CD14-positive monocyte (primary cell): ENCODE measurements at regions not wholly inside any gene's neighbourhood (a gene's known extent, or its start where the extent isn't known, plus 50 kb on each side); places are given as distances from the start of the nearest gene placed in this dataset.

Source experiments
- DNase-seq, 3 donors: peaks; one replicate each; pipeline ENCODE4 v3.0.0-alpha.2; 2011 to 2022
- H2AFZ ChIP-seq: 2 replicates; pipeline ENCODE4 v1.6.0; 2012; ENCODE audit warnings: mild to moderate bottlenecking, low read depth, low read length, inconsistent platforms; ENCODE audit not compliant: insufficient read depth, poor library complexity, severe bottlenecking
- H3K27ac ChIP-seq, 2 donors: 1 replicate in 1 of 2; 2 replicates in 1 of 2; pipeline ENCODE4 v1.5.1; 2012 to 2013; ENCODE audit warnings: low read length in 2 of 2, control low read depth in 1 of 2, inconsistent platforms in 1 of 2, low read depth in 1 of 2, mild to moderate bottlenecking in 1 of 2
- H3K27me3 ChIP-seq, 2 donors: one replicate each; pipeline versions ENCODE4 v1.6.0 to v1.6.1; 2011 to 2013; ENCODE audit warnings: low read length in 2 of 2; ENCODE audit not compliant: control insufficient read depth in 2 of 2, insufficient read depth in 2 of 2
- H3K36me3 ChIP-seq, 2 donors: replicated peaks in 1 of 2; 1 replicate in 1 of 2; 2 replicates in 1 of 2; pipeline versions ENCODE4 v1.5.1 to v1.6.1; 2012 to 2013; ENCODE audit warnings: low read length in 2 of 2, control low read depth in 1 of 2, inconsistent platforms in 1 of 2, mild to moderate bottlenecking in 1 of 2; ENCODE audit not compliant: insufficient read depth in 2 of 2, control insufficient read depth in 1 of 2
- H3K4me1 ChIP-seq, 2 donors: 1 replicate in 1 of 2; 2 replicates in 1 of 2; pipeline versions ENCODE4 v1.5.1 to v1.6.1; 2012 to 2013; ENCODE audit warnings: low read length in 2 of 2, control low read depth in 1 of 2, inconsistent platforms in 1 of 2, mild to moderate bottlenecking in 1 of 2, moderate library complexity in 1 of 2; ENCODE audit not compliant: insufficient read depth in 2 of 2, control insufficient read depth in 1 of 2
- H3K4me2 ChIP-seq: replicated peaks from 2 replicates; pipeline ENCODE3; 2012; ENCODE audit warnings: low read length, moderate library complexity, mild to moderate bottlenecking; ENCODE audit not compliant: poor library complexity, severe bottlenecking; ENCODE audit errors: extremely low read depth
- H3K4me3 ChIP-seq, 3 experiments: fragments of 200-600 bp in 1 of 3; sonication (generic) in 1 of 3; replicated peaks in 1 of 3; 1 replicate in 2 of 3; 2 replicates in 1 of 3; pipeline ENCODE4 v1.5.1; 2011 to 2013; ENCODE audit warnings: low read length in 3 of 3, mild to moderate bottlenecking in 3 of 3, control low read depth in 2 of 3, low read depth in 2 of 3, inconsistent platforms in 1 of 3, moderate library complexity in 1 of 3
- H3K79me2 ChIP-seq: 2 replicates; pipeline ENCODE4 v1.6.0; 2012; ENCODE audit warnings: mild to moderate bottlenecking, control low read depth, inconsistent platforms, low read length, moderate library complexity; ENCODE audit not compliant: insufficient read depth
- H3K9ac ChIP-seq: 2 replicates; pipeline ENCODE4 v1.6.0; 2017; ENCODE audit warnings: low read length, mild to moderate bottlenecking; ENCODE audit not compliant: insufficient read depth, poor library complexity, severe bottlenecking
- H3K9me3 ChIP-seq, 2 donors: replicated peaks in 1 of 2; 1 replicate in 1 of 2; 2 replicates in 1 of 2; pipeline versions ENCODE4 v1.5.1 to v1.6.1; 2012 to 2013; ENCODE audit warnings: low read length in 2 of 2, control low read depth in 1 of 2; ENCODE audit not compliant: control insufficient read depth in 1 of 2, insufficient read depth in 1 of 2
- H4K20me1 ChIP-seq: 2 replicates; pipeline ENCODE4 v1.6.0; 2012; ENCODE audit warnings: mild to moderate bottlenecking, low read length, control low read depth, moderate library complexity; ENCODE audit not compliant: insufficient read depth
- H3K27ac Mint-ChIP-seq, 7 donors: one replicate each; pipeline ENCODE4 v1.8.0; 2020; ENCODE audit warnings: mild to moderate bottlenecking in 7 of 7, mixed read lengths in 7 of 7, moderate library complexity in 6 of 7, inconsistent platforms in 2 of 7
- H3K27me3 Mint-ChIP-seq, 3 donors: one replicate each; pipeline ENCODE4 v1.8.0; 2021 to 2022; ENCODE audit warnings: low read depth in 3 of 3, mild to moderate bottlenecking in 3 of 3, mixed read lengths in 3 of 3, moderate library complexity in 3 of 3, inconsistent platforms in 1 of 3
- H3K36me3 Mint-ChIP-seq, 2 donors: one replicate each; pipeline ENCODE4 v1.8.0; 2020; ENCODE audit warnings: mixed read lengths in 2 of 2, inconsistent platforms in 1 of 2, mild to moderate bottlenecking in 1 of 2
- H3K4me1 Mint-ChIP-seq: one replicate; pipeline ENCODE4 v1.8.0; 2020; ENCODE audit warnings: mild to moderate bottlenecking, mixed read lengths
- H3K4me3 Mint-ChIP-seq, 2 donors: one replicate each; pipeline ENCODE4 v1.8.0; 2020; ENCODE audit warnings: mild to moderate bottlenecking in 2 of 2, mixed read lengths in 2 of 2, moderate library complexity in 1 of 2
- H3K9me3 Mint-ChIP-seq, 7 donors: one replicate each; pipeline ENCODE4 v1.8.0; 2020 to 2022; ENCODE audit warnings: mixed read lengths in 7 of 7, mild to moderate bottlenecking in 6 of 7, moderate library complexity in 6 of 7, inconsistent platforms in 2 of 7
- WGBS: methylation state at CpG from one replicate; pipeline ENCODE4 v1.1.5; 2013; ENCODE audit warnings: missing lambda C conversion rate; ENCODE audit not compliant: insufficient coverage; 5-methylcytosine and 5-hydroxymethylcytosine counted together
- intact Hi-C, 2 donors: fragments of 100-400 bp; cut with micrococcal nuclease; formaldehyde crosslinking; loops; one replicate each; pipeline versions ENCODE4 v1.15.0 to v1.15.1; 2023
- TF ChIP-seq, protein P1 (sequence below): fragments of 200-600 bp; IDR thresholded peaks from one replicate; pipeline ENCODE4 v1.8.0; 2022; ENCODE audit warnings: antibody characterized with exemption, mild to moderate bottlenecking

DNA sequence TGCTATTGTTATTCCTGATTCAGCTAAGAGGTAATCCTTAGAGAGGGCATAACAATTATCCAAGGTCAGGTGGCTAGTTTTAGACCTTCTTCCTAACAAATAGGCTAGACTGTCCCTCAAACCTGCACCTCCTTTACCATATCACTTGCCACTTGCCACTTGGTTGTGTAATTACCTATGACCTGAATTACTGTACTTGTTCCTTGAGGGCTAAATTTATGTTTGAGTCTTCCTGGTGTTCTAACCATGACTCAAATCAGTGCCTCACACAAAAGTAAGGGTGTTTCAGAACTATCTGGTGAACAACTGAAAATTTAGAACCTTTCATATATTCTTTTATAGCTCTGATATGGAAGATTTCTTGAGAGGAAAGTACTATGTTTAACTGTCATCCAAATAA is 365.8 kb upstream of the SEMA6D start:
- no peak overlapping the region for H3K27ac Mint-ChIP-seq

GRCh38 chr15:47352217-47352616 is 365.1 kb upstream of the SEMA6D start:
- H3K4me1 Mint-ChIP-seq, result no peaks in the 10 kb centered on the region
- H3K9ac ChIP-seq, result no peak overlapping the region
- H3K4me3 Mint-ChIP-seq, result no peak overlapping the region
- no peaks in the 10 kb centered on the region for H3K36me3 Mint-ChIP-seq
- H3K36me3 ChIP-seq, result no peaks in the 10 kb centered on the region
- H3K4me3 ChIP-seq, result no peak overlapping the region
- H3K79me2 ChIP-seq, result no peaks in the 10 kb centered on the region
- no peak overlapping the region for H3K4me2 ChIP-seq
- no peaks in the 10 kb centered on the region for H3K9me3 ChIP-seq
- no CpG with 5 or more reads among the region's 3 CpGs for WGBS
- peaks cover 0 to 5% (median 3%) of the 10 kb centered on the region in 7 donors for H3K9me3 Mint-ChIP-seq
- TF ChIP-seq, protein P1, sequence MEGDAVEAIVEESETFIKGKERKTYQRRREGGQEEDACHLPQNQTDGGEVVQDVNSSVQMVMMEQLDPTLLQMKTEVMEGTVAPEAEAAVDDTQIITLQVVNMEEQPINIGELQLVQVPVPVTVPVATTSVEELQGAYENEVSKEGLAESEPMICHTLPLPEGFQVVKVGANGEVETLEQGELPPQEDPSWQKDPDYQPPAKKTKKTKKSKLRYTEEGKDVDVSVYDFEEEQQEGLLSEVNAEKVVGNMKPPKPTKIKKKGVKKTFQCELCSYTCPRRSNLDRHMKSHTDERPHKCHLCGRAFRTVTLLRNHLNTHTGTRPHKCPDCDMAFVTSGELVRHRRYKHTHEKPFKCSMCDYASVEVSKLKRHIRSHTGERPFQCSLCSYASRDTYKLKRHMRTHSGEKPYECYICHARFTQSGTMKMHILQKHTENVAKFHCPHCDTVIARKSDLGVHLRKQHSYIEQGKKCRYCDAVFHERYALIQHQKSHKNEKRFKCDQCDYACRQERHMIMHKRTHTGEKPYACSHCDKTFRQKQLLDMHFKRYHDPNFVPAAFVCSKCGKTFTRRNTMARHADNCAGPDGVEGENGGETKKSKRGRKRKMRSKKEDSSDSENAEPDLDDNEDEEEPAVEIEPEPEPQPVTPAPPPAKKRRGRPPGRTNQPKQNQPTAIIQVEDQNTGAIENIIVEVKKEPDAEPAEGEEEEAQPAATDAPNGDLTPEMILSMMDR, result no peak
- no peak overlapping the region for H3K27ac Mint-ChIP-seq
- H3K27me3 ChIP-seq, result no peaks in the 10 kb centered on the region
- H2AFZ ChIP-seq, result no peak overlapping the region
- no peaks in the 10 kb centered on the region for H3K4me1 ChIP-seq
- H3K27me3 Mint-ChIP-seq, result no peaks in the 10 kb centered on the region
- no peak for DNase-seq
- no peak overlapping the region for H3K27ac ChIP-seq
- H4K20me1 ChIP-seq, result no peaks in the 10 kb centered on the region
- intact Hi-C loops, result no loop called here

More for the DNA sequence above, 365.8 kb upstream of the SEMA6D start:
- H3K27me3 ChIP-seq, result no peaks in the 10 kb centered on the region
- no peaks in the 10 kb centered on the region for H3K4me1 ChIP-seq
- H3K36me3 ChIP-seq, result no peaks in the 10 kb centered on the region
- no peak overlapping the region for H3K4me2 ChIP-seq
- H3K4me3 Mint-ChIP-seq, result no peak overlapping the region
- DNase-seq, result no peak
- no peaks in the 10 kb centered on the region for H3K9me3 ChIP-seq
- H3K4me1 Mint-ChIP-seq, result no peaks in the 10 kb centered on the region
- intact Hi-C loops, result no loop called here
- H3K79me2 ChIP-seq, result no peaks in the 10 kb centered on the region
- H4K20me1 ChIP-seq, result no peaks in the 10 kb centered on the region
- no peaks in the 10 kb centered on the region for H3K27me3 Mint-ChIP-seq
- H3K4me3 ChIP-seq, result no peak overlapping the region
- H3K27ac ChIP-seq, result no peak overlapping the region
- H3K36me3 Mint-ChIP-seq, result no peaks in the 10 kb centered on the region
- peaks cover 0 to 6% (median under 1%) of the 10 kb centered on the region in 7 donors for H3K9me3 Mint-ChIP-seq
- H2AFZ ChIP-seq, result no peak overlapping the region
- H3K9ac ChIP-seq, result no peak overlapping the region
- TF ChIP-seq, protein P1, result no peak
